HL-60 (cell line): ENCODE measurements at regions not wholly inside any gene's neighbourhood (a gene's known extent, or its start where the extent isn't known, plus 50 kb on each side); places are given as distances from the start of the nearest gene placed in this dataset.

ENCODE experiments used
- DNase-seq, 2 experiments: peaks; one replicate each; pipeline ENCODE4 v3.0.0-alpha.2; 2010 to 2020; ENCODE audit warnings: low read depth in 1 of 2, low spot score in 1 of 2
- H3K27ac ChIP-seq: fragments of 250-450 bp; sonication (Bioruptor Pico); replicated peaks from 2 replicates; pipeline ENCODE4 v1.5.1; 2020; ENCODE audit warnings: mild to moderate bottlenecking, moderate library complexity
- H3K27me3 ChIP-seq: fragments of 250-450 bp; sonication (Bioruptor Pico); 2 replicates; pipeline ENCODE4 v1.5.1; 2021; ENCODE audit warnings: mild to moderate bottlenecking, moderate library complexity; ENCODE audit not compliant: insufficient read depth, poor library complexity, severe bottlenecking
- H3K4me3 ChIP-seq: replicated peaks from 2 replicates; pipeline ENCODE4 v1.5.1; 2011; ENCODE audit warnings: mild to moderate bottlenecking, control low read depth, low read length; ENCODE audit not compliant: insufficient read depth
- CTCF ChIP-seq: IDR thresholded peaks from one replicate; pipeline ENCODE4 v1.5.1; 2011; ENCODE audit warnings: low read length, control low read depth, inconsistent platforms; ENCODE audit not compliant: insufficient read depth
- GABPA ChIP-seq: IDR thresholded peaks from 2 replicates; pipeline ENCODE4 v1.6.1; 2012; ENCODE audit warnings: low read depth
- POLR2AphosphoS5 ChIP-seq: IDR thresholded peaks from 2 replicates; pipeline ENCODE4 v1.6.1; 2012; ENCODE audit warnings: low read depth
- REST ChIP-seq: IDR thresholded peaks from 2 replicates; pipeline ENCODE4 v1.6.1; 2012; ENCODE audit warnings: low read depth; ENCODE audit not compliant: insufficient replicate concordance
- SPI1 ChIP-seq: IDR thresholded peaks from 2 replicates; pipeline ENCODE4 v1.6.1; 2012; ENCODE audit warnings: low read depth, mild to moderate bottlenecking, borderline replicate concordance

- H3K27ac ChIP-seq, result no peak overlapping the region
- no peak for TF ChIP-seq SPI1
- TF ChIP-seq GABPA, result no peak
- TF ChIP-seq CTCF, result no peak
- TF ChIP-seq POLR2AphosphoS5, result no peak
- TF ChIP-seq REST, result no peak
Observed at GRCh38 chr15:96638793-96639192, 308.3 kb downstream of the NR2F2 start.

GRCh38 chr15:96645796-96646195 lies 315.3 kb downstream of the NR2F2 start:
- no peak for DNase-seq
- Histone ChIP-seq H3K27me3 (no peaks in the 10 kb centered on the region), H3K4me3 (no peak overlapping the region), H3K27ac (no peak overlapping the region)
- TF ChIP-seq REST, result no peak
- no peak for TF ChIP-seq GABPA
- TF ChIP-seq SPI1, result no peak
- TF ChIP-seq POLR2AphosphoS5, result no peak
- TF ChIP-seq CTCF, result no peak

More at GRCh38 chr15:96638793-96639192, 308.3 kb downstream of the NR2F2 start:
- H3K27me3 ChIP-seq, result no peaks in the 10 kb centered on the region
- no peak overlapping the region for H3K4me3 ChIP-seq
- no peak for DNase-seq

- Histone ChIP-seq H3K27ac (no peak overlapping the region), H3K4me3 (no peak overlapping the region), H3K27me3 (no peaks in the 10 kb centered on the region)
- no peak for DNase-seq
- no peak for TF ChIP-seq POLR2AphosphoS5
- TF ChIP-seq GABPA, result no peak
- TF ChIP-seq SPI1, result no peak
- no peak for TF ChIP-seq REST
- TF ChIP-seq CTCF, result no peak
Observed at GRCh38 chr15:96648866-96649265, 318.4 kb downstream of the NR2F2 start.
